Inferior parietal cortex (tissue), 1 donor: ENCODE measurements at regions not wholly inside any gene's neighbourhood (a gene's known extent, or its start where the extent isn't known, plus 50 kb on each side); places are given as distances from the start of the nearest gene placed in this dataset.
A peak's percentile ranks its signal among the peaks of the same experiment; 100 is the strongest.

Source experiments
- DNase-seq: peaks from one replicate; pipeline ENCODE4 v3.0.0-alpha.2; 2016; ENCODE audit errors: extremely low spot score

GRCh38 chr6:1515280-1515679 is 94.4 kb upstream of the FOXC1 start:
- no peak for DNase-seq

- DNase-seq = no peak
These were observed 93.9 kb upstream of the FOXC1 start for GRCh38 chr6:1515781-1516180.

- DNase-seq = no peak
These were observed 92.8 kb upstream of the FOXC1 start for GRCh38 chr6:1516742-1517520.

GRCh38 chr6:1518855-1519254 is 90.9 kb upstream of the FOXC1 start:
- DNase-seq = no peak

GRCh38 chr6:1519597-1519996 is 90.1 kb upstream of the FOXC1 start:
- DNase-seq = no peak

GRCh38 chr6:1522779-1523178 is 86.9 kb upstream of the FOXC1 start:
- DNase-seq = no peak

GRCh38 chr6:1524040-1524480 is 85.7 kb upstream of the FOXC1 start:
- DNase-seq = peak; percentile 27

- DNase-seq = peak; percentile 24
These were observed 84.2 kb upstream of the FOXC1 start for GRCh38 chr6:1525364-1526038.

- DNase-seq = peak; percentile 47
These were observed 83.2 kb upstream of the FOXC1 start for GRCh38 chr6:1526398-1527072.

GRCh38 chr6:1527073-1527457 is 82.7 kb upstream of the FOXC1 start:
- no peak for DNase-seq

- no peak for DNase-seq
These were observed 74.4 kb upstream of the FOXC1 start for GRCh38 chr6:1535295-1535694.

- DNase-seq = no peak
These were observed 72.9 kb upstream of the FOXC1 start for GRCh38 chr6:1536526-1537429.

- DNase-seq = no peak
These were observed 71.3 kb upstream of the FOXC1 start for GRCh38 chr6:1538369-1538768.

- no peak for DNase-seq
These were observed 70.8 kb upstream of the FOXC1 start for GRCh38 chr6:1538810-1539478.

GRCh38 chr6:1540864-1541521 is 68.7 kb upstream of the FOXC1 start:
- no peak for DNase-seq

GRCh38 chr6:1542335-1542734 is 67.4 kb upstream of the FOXC1 start:
- DNase-seq = no peak

- no peak for DNase-seq
These were observed 67.0 kb upstream of the FOXC1 start for GRCh38 chr6:1542764-1543163.

GRCh38 chr6:1544000-1544399 is 65.7 kb upstream of the FOXC1 start:
- DNase-seq = no peak

GRCh38 chr6:1544603-1545002 is 65.1 kb upstream of the FOXC1 start:
- DNase-seq = no peak

- no peak for DNase-seq
These were observed 64.1 kb upstream of the FOXC1 start for GRCh38 chr6:1545654-1546053.

GRCh38 chr6:1547785-1548184 is 61.9 kb upstream of the FOXC1 start:
- DNase-seq = no peak
